GM12892 (cell line): ENCODE measurements at regions not wholly inside any gene's neighbourhood (a gene's known extent, or its start where the extent isn't known, plus 50 kb on each side); places are given as distances from the start of the nearest gene placed in this dataset.

Experiments
- POLR2A ChIP-seq: IDR thresholded peaks from 2 replicates; pipeline ENCODE4 v1.6.1; 2011; ENCODE audit warnings: low read depth, low read length, control low read depth
- POLR2AphosphoS5 ChIP-seq: IDR thresholded peaks from 2 replicates; pipeline ENCODE4 v1.6.1; 2011; ENCODE audit warnings: low read depth, low read length, control low read depth
- TAF1 ChIP-seq: IDR thresholded peaks from 2 replicates; pipeline ENCODE4 v1.6.1; 2011; ENCODE audit warnings: low read depth, mild to moderate bottlenecking, control low read depth, low read length, borderline replicate concordance

GRCh38 chr7:9958486-9958885 lies 1015.2 kb upstream of the PHF14 start:
- TF ChIP-seq POLR2A: no peak
- no peak for TF ChIP-seq POLR2AphosphoS5
- TF ChIP-seq TAF1: no peak
